Parathyroid adenoma (tissue), 2 donors: ENCODE measurements at regions not wholly inside any gene's neighbourhood (a gene's known extent, or its start where the extent isn't known, plus 50 kb on each side); places are given as distances from the start of the nearest gene placed in this dataset.

Source experiments
- H2AFZ ChIP-seq: fragments of 300-600 bp; sonication (generic); one replicate; pipeline ENCODE4 v1.7.0; 2017; ENCODE audit warnings: antibody characterized with exemption, mild to moderate bottlenecking
- H3K27ac ChIP-seq: fragments of 300-600 bp; sonication (generic); one replicate; pipeline ENCODE4 v1.7.0; 2017
- H3K27me3 ChIP-seq: fragments of 300-600 bp; sonication (generic); one replicate; pipeline ENCODE4 v1.7.0; 2017; ENCODE audit warnings: low read length; ENCODE audit not compliant: control insufficient read depth, insufficient read depth
- H3K36me3 ChIP-seq: fragments of 300-600 bp; sonication (generic); one replicate; pipeline ENCODE4 v1.7.0; 2017; ENCODE audit warnings: low read length; ENCODE audit not compliant: control insufficient read depth, insufficient read depth
- H3K4me1 ChIP-seq: fragments of 300-600 bp; sonication (generic); one replicate; pipeline ENCODE4 v1.7.0; 2017; ENCODE audit warnings: control low read depth
- H3K4me2 ChIP-seq: fragments of 300-600 bp; sonication (generic); one replicate; pipeline ENCODE4 v1.7.0; 2017; ENCODE audit warnings: low read length
- H3K4me3 ChIP-seq: fragments of 300-600 bp; sonication (generic); one replicate; pipeline ENCODE4 v1.7.0; 2017; ENCODE audit warnings: low read depth, low read length
- H3K79me2 ChIP-seq: fragments of 300-600 bp; sonication (generic); one replicate; pipeline ENCODE4 v1.7.0; 2017; ENCODE audit warnings: control low read depth
- H3K9ac ChIP-seq: fragments of 300-600 bp; sonication (generic); one replicate; pipeline ENCODE4 v1.7.0; 2017; ENCODE audit warnings: mild to moderate bottlenecking
- H3K9me3 ChIP-seq: fragments of 300-600 bp; sonication (generic); one replicate; pipeline ENCODE4 v1.7.0; 2017; ENCODE audit warnings: low read length; ENCODE audit not compliant: control insufficient read depth
- TF ChIP-seq, protein P1 (sequence below): fragments of 300-600 bp; sonication (generic); IDR thresholded peaks from one replicate; pipeline ENCODE4 v1.7.0; 2017; ENCODE audit warnings: antibody characterized with exemption, mild to moderate bottlenecking
- donor health status: primary hyperparathyroidism.

- Histone ChIP-seq H3K4me2 (no peak overlapping the region), H3K4me3 (no peak overlapping the region), H3K27ac (no peak overlapping the region), H3K27me3 (no peaks in the 10 kb centered on the region), H3K9ac (no peak overlapping the region), H3K79me2 (no peaks in the 10 kb centered on the region), H3K36me3 (no peaks in the 10 kb centered on the region), H3K4me1 (no peaks in the 10 kb centered on the region), H3K9me3 (no peaks in the 10 kb centered on the region), H2AFZ (no peak overlapping the region)
- TF ChIP-seq, protein P1, sequence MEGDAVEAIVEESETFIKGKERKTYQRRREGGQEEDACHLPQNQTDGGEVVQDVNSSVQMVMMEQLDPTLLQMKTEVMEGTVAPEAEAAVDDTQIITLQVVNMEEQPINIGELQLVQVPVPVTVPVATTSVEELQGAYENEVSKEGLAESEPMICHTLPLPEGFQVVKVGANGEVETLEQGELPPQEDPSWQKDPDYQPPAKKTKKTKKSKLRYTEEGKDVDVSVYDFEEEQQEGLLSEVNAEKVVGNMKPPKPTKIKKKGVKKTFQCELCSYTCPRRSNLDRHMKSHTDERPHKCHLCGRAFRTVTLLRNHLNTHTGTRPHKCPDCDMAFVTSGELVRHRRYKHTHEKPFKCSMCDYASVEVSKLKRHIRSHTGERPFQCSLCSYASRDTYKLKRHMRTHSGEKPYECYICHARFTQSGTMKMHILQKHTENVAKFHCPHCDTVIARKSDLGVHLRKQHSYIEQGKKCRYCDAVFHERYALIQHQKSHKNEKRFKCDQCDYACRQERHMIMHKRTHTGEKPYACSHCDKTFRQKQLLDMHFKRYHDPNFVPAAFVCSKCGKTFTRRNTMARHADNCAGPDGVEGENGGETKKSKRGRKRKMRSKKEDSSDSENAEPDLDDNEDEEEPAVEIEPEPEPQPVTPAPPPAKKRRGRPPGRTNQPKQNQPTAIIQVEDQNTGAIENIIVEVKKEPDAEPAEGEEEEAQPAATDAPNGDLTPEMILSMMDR, result no peak
Measured at GRCh38 chr4:122252584-122252983, 100.5 kb downstream of the BLTP1 start.

DNA sequence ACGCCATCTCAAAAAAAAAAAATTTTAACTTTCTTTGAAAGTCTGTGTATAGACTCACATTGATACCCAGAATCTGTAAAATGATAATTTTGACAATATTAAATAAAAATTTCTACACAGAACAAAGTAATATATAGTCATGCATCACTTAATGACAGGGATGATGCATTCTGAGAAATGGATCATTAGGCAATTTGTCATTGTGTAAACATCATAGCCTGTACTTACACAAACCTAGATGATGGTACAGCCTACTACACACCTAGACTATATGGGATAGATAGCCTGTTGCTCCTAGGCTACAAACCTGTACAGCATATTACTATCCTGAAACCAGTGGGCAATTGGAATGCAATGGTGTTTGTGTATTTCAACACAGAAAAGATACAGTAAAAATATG is 107.7 kb downstream of the BLTP1 start:
- TF ChIP-seq, protein P1, result no peak
- Histone ChIP-seq H3K27ac (no peak overlapping the region), H3K9me3 (no peaks in the 10 kb centered on the region), H3K27me3 (no peaks in the 10 kb centered on the region), H3K36me3 (no peaks in the 10 kb centered on the region), H3K79me2 (no peaks in the 10 kb centered on the region), H3K4me1 (no peaks in the 10 kb centered on the region), H3K4me2 (no peak overlapping the region), H3K4me3 (no peak overlapping the region), H3K9ac (no peak overlapping the region), H2AFZ (no peak overlapping the region)

GRCh38 chr4:122276359-122276758 is 102.5 kb upstream of the ADAD1 start:
- Histone ChIP-seq H3K36me3 (no peaks in the 10 kb centered on the region), H3K4me2 (no peak overlapping the region), H3K4me1 (no peaks in the 10 kb centered on the region), H3K27me3 (no peaks in the 10 kb centered on the region), H3K9me3 (no peaks in the 10 kb centered on the region), H3K9ac (no peak overlapping the region), H3K27ac (no peak overlapping the region), H3K79me2 (no peaks in the 10 kb centered on the region), H3K4me3 (no peak overlapping the region), H2AFZ (no peak overlapping the region)
- TF ChIP-seq, protein P1, result no peak

DNA sequence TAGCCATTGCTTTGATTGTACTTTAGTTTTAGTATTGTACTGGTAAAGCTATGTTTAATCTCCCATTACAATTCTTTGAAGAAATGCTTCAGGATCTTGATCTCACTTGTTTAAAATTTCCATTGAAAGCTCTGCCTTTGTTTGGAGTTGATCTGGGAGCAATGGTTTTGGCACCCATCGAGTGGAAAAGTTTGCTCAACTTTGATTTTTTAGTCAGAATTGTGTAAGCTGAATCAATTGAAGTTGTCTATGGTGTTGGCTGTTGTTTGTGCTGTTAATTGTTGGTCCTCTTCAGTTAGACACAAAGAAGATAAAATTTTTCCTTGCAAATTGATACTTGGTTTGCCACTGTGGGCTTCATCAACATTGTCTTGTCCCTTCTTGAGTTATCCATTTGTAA is 99.8 kb upstream of the ADAD1 start:
- H3K36me3 ChIP-seq, result no peaks in the 10 kb centered on the region
- no peaks in the 10 kb centered on the region for H3K79me2 ChIP-seq
- H3K4me2 ChIP-seq, result no peak overlapping the region
- H3K27me3 ChIP-seq, result no peaks in the 10 kb centered on the region
- no peaks in the 10 kb centered on the region for H3K9me3 ChIP-seq
- H3K9ac ChIP-seq, result no peak overlapping the region
- H2AFZ ChIP-seq, result no peak overlapping the region
- H3K4me3 ChIP-seq, result no peak overlapping the region
- H3K27ac ChIP-seq, result no peak overlapping the region
- TF ChIP-seq, protein P1, result no peak
- no peaks in the 10 kb centered on the region for H3K4me1 ChIP-seq

DNA sequence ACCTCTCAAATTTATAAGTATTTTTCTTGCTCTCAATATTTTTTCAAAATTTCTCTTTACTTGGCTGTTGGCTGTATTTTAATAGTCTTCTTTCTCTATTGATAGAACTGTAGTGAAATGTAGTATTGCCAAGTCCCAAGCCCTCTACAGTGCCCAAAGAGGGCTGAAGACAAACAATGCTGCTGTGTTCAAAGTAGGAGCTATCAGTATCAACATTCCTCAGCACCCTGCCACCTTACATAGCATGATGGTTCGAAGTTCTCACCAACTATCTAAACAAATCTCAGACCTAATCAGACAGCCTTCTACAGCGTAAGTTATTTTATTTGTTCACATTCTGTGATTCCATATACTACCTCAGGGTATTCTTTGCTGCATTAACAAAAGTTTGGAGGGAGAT is 99.1 kb upstream of the ADAD1 start:
- H3K9ac ChIP-seq, result no peak overlapping the region
- TF ChIP-seq, protein P1, result no peak
- no peaks in the 10 kb centered on the region for H3K4me1 ChIP-seq
- no peaks in the 10 kb centered on the region for H3K27me3 ChIP-seq
- no peak overlapping the region for H2AFZ ChIP-seq
- H3K4me2 ChIP-seq, result no peak overlapping the region
- H3K9me3 ChIP-seq, result no peaks in the 10 kb centered on the region
- no peaks in the 10 kb centered on the region for H3K36me3 ChIP-seq
- no peak overlapping the region for H3K27ac ChIP-seq
- no peak overlapping the region for H3K4me3 ChIP-seq
- no peaks in the 10 kb centered on the region for H3K79me2 ChIP-seq
